ENCODE measurements at regions not wholly inside any gene's neighbourhood (a gene's known extent, or its start where the extent isn't known, plus 50 kb on each side); places are given as distances from the start of the nearest gene placed in this dataset.

GRCh38 chrX:113048896-113049295, 208.3 kb upstream of the AMOT start:
- H3K4me1 ChIP-seq: no peaks in the 10 kb centered on the region
- H3K4me3 ChIP-seq: no peak overlapping the region
- DNase-seq (no peak), ATAC-seq (no peak)
- WGBS (ENCODE audit: insufficient coverage, low coverage, low lambda C conversion rate, missing lambda C conversion rate): 20% methylated on average over 1 of the region's 1 CpG
- H3K27ac ChIP-seq: no peak overlapping the region
- peaks cover 0 to 4% (median 0%) of the 10 kb centered on the region in 4 donors for H3K9me3 ChIP-seq
- intact Hi-C loops (cut with DNase I): no loop called here
- H3K27me3 ChIP-seq: no peaks in the 10 kb centered on the region
- no peaks in the 10 kb centered on the region for H3K36me3 ChIP-seq
- TF ChIP-seq, protein P1, sequence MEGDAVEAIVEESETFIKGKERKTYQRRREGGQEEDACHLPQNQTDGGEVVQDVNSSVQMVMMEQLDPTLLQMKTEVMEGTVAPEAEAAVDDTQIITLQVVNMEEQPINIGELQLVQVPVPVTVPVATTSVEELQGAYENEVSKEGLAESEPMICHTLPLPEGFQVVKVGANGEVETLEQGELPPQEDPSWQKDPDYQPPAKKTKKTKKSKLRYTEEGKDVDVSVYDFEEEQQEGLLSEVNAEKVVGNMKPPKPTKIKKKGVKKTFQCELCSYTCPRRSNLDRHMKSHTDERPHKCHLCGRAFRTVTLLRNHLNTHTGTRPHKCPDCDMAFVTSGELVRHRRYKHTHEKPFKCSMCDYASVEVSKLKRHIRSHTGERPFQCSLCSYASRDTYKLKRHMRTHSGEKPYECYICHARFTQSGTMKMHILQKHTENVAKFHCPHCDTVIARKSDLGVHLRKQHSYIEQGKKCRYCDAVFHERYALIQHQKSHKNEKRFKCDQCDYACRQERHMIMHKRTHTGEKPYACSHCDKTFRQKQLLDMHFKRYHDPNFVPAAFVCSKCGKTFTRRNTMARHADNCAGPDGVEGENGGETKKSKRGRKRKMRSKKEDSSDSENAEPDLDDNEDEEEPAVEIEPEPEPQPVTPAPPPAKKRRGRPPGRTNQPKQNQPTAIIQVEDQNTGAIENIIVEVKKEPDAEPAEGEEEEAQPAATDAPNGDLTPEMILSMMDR (IDR thresholded peaks at IDR 0.05): no peak
- TF ChIP-seq POLR2A (IDR thresholded peaks at IDR 0.05): no peak

GRCh38 chrX:113048480-113048879, 207.8 kb upstream of the AMOT start:
- no peaks in the 10 kb centered on the region for H3K4me1 ChIP-seq
- no peak overlapping the region for H3K27ac ChIP-seq
- 38% methylated on average over 2 of the region's 2 CpGs for WGBS (ENCODE audit: insufficient coverage, low coverage, low lambda C conversion rate, missing lambda C conversion rate)
- TF ChIP-seq, protein P1 (IDR thresholded peaks at IDR 0.05): no peak
- no peak for TF ChIP-seq POLR2A (IDR thresholded peaks at IDR 0.05)
- no peak overlapping the region for H3K4me3 ChIP-seq
- ATAC-seq (no peak), DNase-seq (no peak)
- H3K36me3 ChIP-seq: no peaks in the 10 kb centered on the region
- H3K9me3 ChIP-seq: peaks cover 0 to under 1% (median 0%) of the 10 kb centered on the region in 4 donors
- no peaks in the 10 kb centered on the region for H3K27me3 ChIP-seq
- intact Hi-C loops (cut with DNase I): no loop called here

- H3K4me1 ChIP-seq: no peaks in the 10 kb centered on the region
- TF ChIP-seq, protein P1 (IDR thresholded peaks at IDR 0.05): no peak
- no peak for TF ChIP-seq POLR2A (IDR thresholded peaks at IDR 0.05)
- DNase-seq (no peak), ATAC-seq (no peak)
- H3K4me3 ChIP-seq: no peak overlapping the region
- peaks cover 0 to 3% (median 0%) of the 10 kb centered on the region in 4 donors for H3K9me3 ChIP-seq
- H3K27me3 ChIP-seq: peaks cover 0 to 2% of the 10 kb centered on the region in 2 donors
- intact Hi-C loops (cut with DNase I): no loop called here
- H3K27ac ChIP-seq: no peak overlapping the region
- whole genome bisulfite sequencing (ENCODE audit: insufficient coverage, low coverage, low lambda C conversion rate, missing lambda C conversion rate): 44% methylated on average over 3 of the region's 3 CpGs
- no peaks in the 10 kb centered on the region for H3K36me3 ChIP-seq
These were observed 193.5 kb upstream of the AMOT start for GRCh38 chrX:113033966-113034680.

GRCh38 chrX:113019958-113020357, 179.3 kb upstream of the AMOT start:
- Histone ChIP-seq H3K27me3 (no peaks in the 10 kb centered on the region), H3K4me3 (no peak overlapping the region), H3K27ac (no peak overlapping the region), H3K4me1 (no peaks in the 10 kb centered on the region), H3K36me3 (no peaks in the 10 kb centered on the region), H3K9me3 (no peaks in the 10 kb centered on the region)
- intact Hi-C loops (cut with DNase I): no loop called here
- DNase-seq: no peak
- no peak for ATAC-seq
- TF ChIP-seq POLR2A (IDR thresholded peaks at IDR 0.05): no peak
- TF ChIP-seq, protein P1 (IDR thresholded peaks at IDR 0.05): no peak

All from right lobe of liver (tissue), 6 donors.